Suprapubic skin (tissue), 4 donors: ENCODE measurements at regions not wholly inside any gene's neighbourhood (a gene's known extent, or its start where the extent isn't known, plus 50 kb on each side); places are given as distances from the start of the nearest gene placed in this dataset.
"Not testable (repeated sequence)": the region's sequence is repeated elsewhere in the genome, so short reads cannot be mapped to it uniquely, and the experiment has no call there.

Source experiments
- DNase-seq, 2 donors: peaks; one replicate each; pipeline ENCODE4 v3.0.0-alpha.2; 2019; ENCODE audit warnings: low spot score in 2 of 2
- H3K27ac ChIP-seq: fragments of 200-600 bp; sonication (generic); one replicate; pipeline ENCODE4 v1.5.1; 2019
- H3K27me3 ChIP-seq: fragments of 200-600 bp; sonication (generic); one replicate; pipeline ENCODE4 v1.5.1; 2019
- H3K36me3 ChIP-seq: fragments of 200-600 bp; sonication (generic); one replicate; pipeline ENCODE4 v1.5.1; 2019
- H3K4me1 ChIP-seq: fragments of 200-600 bp; sonication (generic); one replicate; pipeline ENCODE4 v1.5.1; 2019
- H3K4me3 ChIP-seq: fragments of 200-600 bp; sonication (generic); one replicate; pipeline ENCODE4 v1.5.1; 2019; ENCODE audit warnings: mild to moderate bottlenecking
- H3K9me3 ChIP-seq: fragments of 200-600 bp; sonication (generic); one replicate; pipeline ENCODE4 v1.5.1; 2019
- EP300 ChIP-seq: sonication (generic); formaldehyde crosslinking; IDR thresholded peaks from one replicate; pipeline ENCODE4 v1.6.1; 2017; ENCODE audit warnings: antibody characterized with exemption
- POLR2A ChIP-seq, 2 donors: fragments of 450-650 bp; IDR thresholded peaks; one replicate each; pipeline ENCODE4 v1.6.1; 2017; ENCODE audit warnings: antibody characterized with exemption in 2 of 2, mild to moderate bottlenecking in 2 of 2, moderate library complexity in 2 of 2
- POLR2AphosphoS5 ChIP-seq, 3 donors: sonication (generic); formaldehyde crosslinking; IDR thresholded peaks; one replicate each; pipeline ENCODE4 v1.6.1; 2017; ENCODE audit warnings: antibody characterized with exemption in 3 of 3
- WGBS: methylation state at CpG from one replicate; pipeline ENCODE4 v1.1.5; 2018; 5-methylcytosine and 5-hydroxymethylcytosine counted together
- TF ChIP-seq, protein P1 (sequence below), 2 donors: fragments of 200-600 bp in 1 of 2; fragments of 450-650 bp in 1 of 2; sonication (generic) in 1 of 2; IDR thresholded peaks; one replicate each; pipeline ENCODE4 v1.5.1; 2016 to 2019; ENCODE audit warnings: antibody characterized with exemption in 2 of 2, mild to moderate bottlenecking in 1 of 2, moderate library complexity in 1 of 2

DNA sequence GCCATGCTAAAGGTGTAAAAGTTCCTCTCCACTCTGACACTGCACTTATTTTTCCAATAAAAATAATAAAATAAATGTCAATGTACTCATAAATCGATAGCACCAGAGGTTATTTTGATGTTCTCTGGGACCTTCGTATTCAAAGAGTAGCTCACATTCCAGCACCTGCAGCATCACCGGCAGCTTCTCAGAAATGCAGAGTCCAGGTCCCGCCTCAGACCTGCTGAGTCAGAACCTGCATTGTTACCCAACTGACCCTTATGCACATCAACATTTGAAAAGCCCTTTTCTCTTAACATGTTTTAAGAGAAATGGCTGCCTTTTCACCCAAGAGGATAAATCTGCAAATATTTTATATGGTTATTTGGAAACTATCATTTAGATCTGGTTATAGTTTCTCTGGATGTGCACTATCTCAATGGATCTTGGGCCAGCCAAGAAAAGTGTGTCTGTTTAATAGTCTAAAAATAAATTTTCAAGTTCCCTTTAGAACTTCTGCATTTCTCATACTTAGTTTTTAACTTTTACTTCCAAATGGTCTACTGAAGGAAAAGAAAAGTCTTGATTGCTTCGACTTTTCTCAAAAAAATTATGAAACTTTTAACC, 216.2 kb upstream of the PRDM1 start:
- TF ChIP-seq POLR2A (IDR thresholded peaks at IDR 0.05) (no peak), EP300 (no peak), POLR2AphosphoS5 (IDR thresholded peaks at IDR 0.05) (no peak)
- TF ChIP-seq, protein P1, sequence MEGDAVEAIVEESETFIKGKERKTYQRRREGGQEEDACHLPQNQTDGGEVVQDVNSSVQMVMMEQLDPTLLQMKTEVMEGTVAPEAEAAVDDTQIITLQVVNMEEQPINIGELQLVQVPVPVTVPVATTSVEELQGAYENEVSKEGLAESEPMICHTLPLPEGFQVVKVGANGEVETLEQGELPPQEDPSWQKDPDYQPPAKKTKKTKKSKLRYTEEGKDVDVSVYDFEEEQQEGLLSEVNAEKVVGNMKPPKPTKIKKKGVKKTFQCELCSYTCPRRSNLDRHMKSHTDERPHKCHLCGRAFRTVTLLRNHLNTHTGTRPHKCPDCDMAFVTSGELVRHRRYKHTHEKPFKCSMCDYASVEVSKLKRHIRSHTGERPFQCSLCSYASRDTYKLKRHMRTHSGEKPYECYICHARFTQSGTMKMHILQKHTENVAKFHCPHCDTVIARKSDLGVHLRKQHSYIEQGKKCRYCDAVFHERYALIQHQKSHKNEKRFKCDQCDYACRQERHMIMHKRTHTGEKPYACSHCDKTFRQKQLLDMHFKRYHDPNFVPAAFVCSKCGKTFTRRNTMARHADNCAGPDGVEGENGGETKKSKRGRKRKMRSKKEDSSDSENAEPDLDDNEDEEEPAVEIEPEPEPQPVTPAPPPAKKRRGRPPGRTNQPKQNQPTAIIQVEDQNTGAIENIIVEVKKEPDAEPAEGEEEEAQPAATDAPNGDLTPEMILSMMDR (IDR thresholded peaks at IDR 0.05): no peak
- no peak overlapping the region for H3K4me3 ChIP-seq
- no peaks in the 10 kb centered on the region for H3K36me3 ChIP-seq
- H3K27me3 ChIP-seq: no peaks in the 10 kb centered on the region
- no peaks in the 10 kb centered on the region for H3K9me3 ChIP-seq
- no peaks in the 10 kb centered on the region for H3K4me1 ChIP-seq
- no peak for DNase-seq
- WGBS: 82% methylated on average over 5 of the region's 5 CpGs
- no peak overlapping the region for H3K27ac ChIP-seq

DNA sequence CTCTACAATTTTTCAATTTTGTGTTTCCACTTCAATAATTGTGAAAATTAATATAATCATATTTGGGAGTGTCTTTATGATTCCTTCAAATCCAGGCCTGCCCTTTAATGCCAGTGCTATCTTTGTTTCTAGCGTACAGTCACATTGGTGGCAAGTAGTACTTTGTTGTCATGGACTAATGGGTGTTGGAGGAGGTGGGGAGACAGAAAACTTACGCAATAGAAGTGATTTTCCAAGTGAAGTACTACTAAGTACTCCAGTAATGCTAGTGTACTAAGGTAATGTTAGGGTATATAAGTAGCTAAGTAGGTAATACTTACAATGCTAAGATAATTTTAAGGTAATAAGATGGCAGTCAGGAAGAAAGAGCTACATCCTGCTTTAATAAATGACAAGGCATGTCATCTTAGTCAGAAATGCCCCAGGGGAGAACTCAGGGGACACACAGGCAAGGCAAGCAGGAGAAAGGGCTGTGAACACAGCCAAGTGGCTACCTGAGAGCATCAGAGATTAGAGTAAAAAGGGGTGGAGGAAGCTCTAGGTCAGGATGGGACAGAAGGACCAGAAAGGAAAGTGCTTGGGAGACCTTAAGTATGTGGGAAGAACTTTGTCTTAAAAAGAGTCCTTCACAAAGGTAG, 217.2 kb upstream of the PRDM1 start:
- WGBS: 96% methylated on average over 2 of the region's 2 CpGs
- no peak overlapping the region for H3K27ac ChIP-seq
- no peak for DNase-seq
- no peaks in the 10 kb centered on the region for H3K4me1 ChIP-seq
- H3K4me3 ChIP-seq: no peak overlapping the region
- H3K36me3 ChIP-seq: no peaks in the 10 kb centered on the region
- no peak for TF ChIP-seq POLR2AphosphoS5 (IDR thresholded peaks at IDR 0.05)
- TF ChIP-seq, protein P1 (IDR thresholded peaks at IDR 0.05): no peak
- no peak for TF ChIP-seq POLR2A (IDR thresholded peaks at IDR 0.05)
- no peak for TF ChIP-seq EP300
- H3K9me3 ChIP-seq: no peaks in the 10 kb centered on the region
- no peaks in the 10 kb centered on the region for H3K27me3 ChIP-seq

DNA sequence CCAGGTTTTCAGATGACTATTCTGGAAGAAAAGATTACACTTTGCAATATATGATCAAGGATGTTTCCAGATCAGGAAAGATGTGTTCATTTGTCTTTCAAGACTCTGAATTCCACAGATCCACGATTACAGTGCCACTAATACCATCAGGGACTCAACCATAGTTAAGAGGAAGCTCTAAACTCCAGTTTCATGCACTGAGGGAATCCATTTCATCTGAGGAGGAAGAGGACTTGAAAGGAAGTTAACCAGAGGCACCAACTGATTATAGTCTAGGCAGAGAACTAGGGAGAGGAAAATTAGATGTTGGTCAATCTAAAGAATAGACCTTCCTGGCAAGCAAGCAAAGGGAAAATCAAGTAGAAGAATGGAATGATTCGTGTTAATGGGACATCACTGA, 218.3 kb upstream of the PRDM1 start:
- Histone ChIP-seq H3K9me3 (no peaks in the 10 kb centered on the region), H3K36me3 (no peaks in the 10 kb centered on the region), H3K4me3 (no peak overlapping the region), H3K27ac (no peak overlapping the region), H3K27me3 (no peaks in the 10 kb centered on the region), H3K4me1 (no peaks in the 10 kb centered on the region)
- DNase-seq: no peak
- WGBS: 87% methylated on average over 2 of the region's 2 CpGs
- no peak for TF ChIP-seq EP300
- TF ChIP-seq, protein P1 (IDR thresholded peaks at IDR 0.05): no peak
- no peak for TF ChIP-seq POLR2AphosphoS5 (IDR thresholded peaks at IDR 0.05)
- TF ChIP-seq POLR2A (IDR thresholded peaks at IDR 0.05): no peak

DNA sequence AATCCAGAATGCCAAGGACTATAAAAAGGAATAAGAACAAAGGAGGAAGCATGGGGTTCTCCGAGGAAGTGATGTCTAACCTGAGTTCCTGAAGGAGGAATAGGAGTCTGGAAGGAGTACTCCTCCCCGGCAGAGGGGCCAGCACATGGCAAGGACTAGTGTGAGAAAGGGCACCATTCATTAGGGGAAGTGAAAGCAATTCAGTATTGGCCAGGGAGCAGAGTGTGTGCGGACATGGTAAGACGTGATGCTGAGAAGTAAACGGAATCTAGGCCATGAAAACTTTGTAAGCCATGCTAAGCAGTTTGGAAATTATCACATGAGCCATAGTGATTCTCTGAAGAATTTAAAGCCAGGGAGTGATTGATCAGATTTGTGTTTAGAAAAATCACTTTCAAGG, 218.9 kb upstream of the PRDM1 start:
- no peak overlapping the region for H3K27ac ChIP-seq
- no peaks in the 10 kb centered on the region for H3K9me3 ChIP-seq
- no peak overlapping the region for H3K4me3 ChIP-seq
- H3K4me1 ChIP-seq: no peaks in the 10 kb centered on the region
- DNase-seq: no peak
- no peaks in the 10 kb centered on the region for H3K27me3 ChIP-seq
- TF ChIP-seq, protein P1 (IDR thresholded peaks at IDR 0.05): no peak
- TF ChIP-seq POLR2A (IDR thresholded peaks at IDR 0.05) (no peak), EP300 (no peak), POLR2AphosphoS5 (IDR thresholded peaks at IDR 0.05) (no peak)
- 85% methylated on average over 5 of the region's 5 CpGs for WGBS
- H3K36me3 ChIP-seq: no peaks in the 10 kb centered on the region

DNA sequence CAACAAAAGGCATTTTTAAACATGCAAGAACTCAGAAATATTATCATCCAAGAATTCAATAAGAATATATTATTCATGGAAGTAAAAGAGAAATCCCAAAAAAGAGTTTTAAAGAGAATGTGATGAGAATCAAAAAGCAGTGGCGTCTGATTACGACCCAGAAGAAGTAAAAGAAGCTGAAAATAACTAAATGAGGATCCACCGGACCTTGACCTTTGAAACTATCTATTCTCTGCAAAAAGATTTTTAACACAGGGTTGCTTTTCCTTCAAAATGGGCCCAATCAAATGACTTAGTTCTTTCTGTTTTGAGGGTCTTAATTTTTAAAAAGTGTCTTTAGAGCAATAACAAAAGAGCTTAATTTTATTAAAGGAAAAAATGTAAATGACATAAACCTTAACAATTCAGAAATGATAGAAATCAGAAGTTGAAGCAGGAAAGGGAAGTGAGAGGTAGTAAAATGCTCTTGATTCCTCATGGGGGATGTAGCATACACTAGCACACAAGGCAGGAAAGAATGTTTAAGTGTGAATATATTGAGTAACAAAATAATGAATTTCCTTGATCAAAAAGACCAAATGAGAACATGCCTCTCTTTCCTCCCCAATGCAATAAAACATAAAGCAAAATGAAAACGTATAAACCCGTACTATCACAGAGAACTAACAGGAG, 223.1 kb upstream of the PRDM1 start:
- Histone ChIP-seq H3K27ac (no peak overlapping the region), H3K4me3 (no peak overlapping the region), H3K9me3 (no peaks in the 10 kb centered on the region), H3K4me1 (no peaks in the 10 kb centered on the region), H3K27me3 (no peaks in the 10 kb centered on the region), H3K36me3 (no peaks in the 10 kb centered on the region)
- DNase-seq: no peak
- 86% methylated on average over 5 of the region's 5 CpGs for WGBS
- TF ChIP-seq POLR2A (IDR thresholded peaks at IDR 0.05) (no peak), EP300 (no peak), POLR2AphosphoS5 (IDR thresholded peaks at IDR 0.05) (no peak)
- TF ChIP-seq, protein P1 (IDR thresholded peaks at IDR 0.05): no peak

DNA sequence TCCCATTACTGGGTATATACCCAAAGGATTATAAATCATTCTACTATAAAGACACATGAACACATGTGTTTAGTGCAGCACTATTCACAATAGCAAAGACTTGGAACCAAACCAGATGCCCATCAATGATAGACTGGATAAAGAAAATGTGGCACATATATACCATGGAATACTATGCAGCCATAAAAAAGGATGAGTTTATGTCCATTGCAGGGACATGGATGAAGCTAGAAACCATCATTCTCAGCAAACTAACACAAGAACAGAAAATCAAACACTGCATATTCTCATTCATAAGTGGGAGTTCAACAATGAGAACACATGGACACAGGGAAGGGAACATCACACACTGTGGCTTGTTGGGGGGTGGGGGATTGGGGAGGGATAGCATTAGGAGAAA, 225.2 kb upstream of the PRDM1 start:
- not testable (repeated sequence) for H3K27ac ChIP-seq, DNase-seq, H3K36me3 ChIP-seq, H3K4me1 ChIP-seq, H3K9me3 ChIP-seq, H3K4me3 ChIP-seq, H3K27me3 ChIP-seq
